HepG2 (cell line): ENCODE measurements at regions not wholly inside any gene's neighbourhood (a gene's known extent, or its start where the extent isn't known, plus 50 kb on each side); places are given as distances from the start of the nearest gene placed in this dataset.

Experiments used
- ATAC-seq: fragments of 200-7000 bp; cut with Tn5 transposase; 3 replicates; pipeline ENCODE4 v1.9.1; 2020; ENCODE audit warnings: mild to moderate bottlenecking, moderate library complexity
- BruUV-seq: library from RNA; stranded (reverse); fragments of 400-500 nt; replicated peaks from 2 replicates; lab custom pipeline; 2021; lab: Mats Ljungman, UMichigan
- CTCF ChIA-PET: fragments of 300-600 bp; formaldehyde crosslinking; extraction: SDS; loops from one replicate; lab custom pipeline; 2021; ENCODE audit warnings: low total read pairs, inconsistent platforms, low intra/inter-chr PET ratio; lab: Yijun Ruan, JAX
- POLR2A ChIA-PET: fragments of 350-600 bp; sonication (Branson Sonifier 250); formaldehyde crosslinking; loops from one replicate; lab custom pipeline; 2020; ENCODE audit warnings: antibody characterized with exemption, inconsistent platforms; lab: Yijun Ruan, JAX
- DNase-seq: peaks from one replicate; pipeline ENCODE4 v3.0.0-alpha.2; 2015; ENCODE audit warnings: low spot score
- FAIRE-seq: peaks from 3 replicates; lab custom pipeline; 2011; peaks lifted over from hg19 to GRCh38; lab: Jason Lieb, UNC
- H2AFZ ChIP-seq: one replicate; pipeline ENCODE4 v1.6.1; 2011; ENCODE audit warnings: low read length, inconsistent platforms
- H3K27ac ChIP-seq: fragments of 300-600 bp; 3 replicates; pipeline ENCODE4 v1.8.0; 2011; ENCODE audit warnings: mixed run types, mild to moderate bottlenecking, mixed read lengths, low read length, inconsistent platforms; ENCODE audit not compliant: insufficient read depth; ENCODE audit errors: extremely low read length
- H3K27me3 ChIP-seq, 2 experiments: fragments of 200-600 bp in 1 of 2; 2 replicates in 1 of 2; 3 replicates in 1 of 2; pipeline versions ENCODE4 v1.6.0 to v1.8.0; 2011; ENCODE audit warnings: low read length in 2 of 2, mild to moderate bottlenecking in 2 of 2, moderate library complexity in 2 of 2, inconsistent platforms in 1 of 2; ENCODE audit not compliant: insufficient read depth in 2 of 2, control insufficient read depth in 1 of 2
- H3K36me3 ChIP-seq, 2 experiments: fragments of 200-600 bp in 1 of 2; replicated peaks in 1 of 2; 2 replicates in 1 of 2; 3 replicates in 1 of 2; pipeline versions ENCODE4 v1.5.1 to v1.8.0; 2011; ENCODE audit warnings: low read length in 2 of 2, inconsistent platforms in 1 of 2; ENCODE audit not compliant: insufficient read depth in 2 of 2, control insufficient read depth in 1 of 2
- H3K4me1 ChIP-seq: 2 replicates; pipeline ENCODE4 v1.5.1; 2012; ENCODE audit warnings: low read length, inconsistent platforms; ENCODE audit not compliant: insufficient read depth
- H3K4me2 ChIP-seq: 2 replicates; pipeline ENCODE4 v1.6.0; 2011; ENCODE audit warnings: low read depth, low read length, inconsistent platforms
- H3K4me3 ChIP-seq, 3 experiments: fragments of 200-600 bp in 1 of 3; sonication (generic), shearing (Covaris generic) in 1 of 3; replicated peaks in 1 of 3; 2 replicates each; pipeline ENCODE4 v1.5.1; 2011 to 2016; ENCODE audit warnings: low read length in 3 of 3, inconsistent platforms in 2 of 3, low read depth in 2 of 3, mild to moderate bottlenecking in 2 of 3, control low read depth in 1 of 3, mixed read lengths in 1 of 3; ENCODE audit not compliant: insufficient read depth in 1 of 3
- H3K79me2 ChIP-seq: one replicate; pipeline ENCODE4 v1.6.1; 2011; ENCODE audit warnings: low read length, inconsistent platforms; ENCODE audit not compliant: insufficient read depth
- H3K9ac ChIP-seq: 2 replicates; pipeline ENCODE4 v1.6.0; 2011; ENCODE audit warnings: mild to moderate bottlenecking, low read depth, low read length, inconsistent platforms; ENCODE audit not compliant: insufficient read depth
- H3K9me3 ChIP-seq: 2 replicates; pipeline ENCODE4 v1.5.1; 2012; ENCODE audit warnings: mild to moderate bottlenecking, low read length
- H4K20me1 ChIP-seq: 2 replicates; pipeline ENCODE4 v1.6.0; 2011; ENCODE audit warnings: inconsistent platforms, mild to moderate bottlenecking, low read length, moderate library complexity; ENCODE audit not compliant: insufficient read depth
- EED ChIP-seq: sonication (generic); formaldehyde crosslinking; IDR thresholded peaks from 2 replicates; pipeline ENCODE4 v1.5.0; 2020; ENCODE audit warnings: mild to moderate bottlenecking, missing genetic modification reagents
- HDAC6 ChIP-seq: fragments of 200-600 bp; sonication (generic); IDR thresholded peaks from 2 replicates; pipeline ENCODE4 v1.7.0; 2017; ENCODE audit warnings: mild to moderate bottlenecking, antibody characterized with exemption, low read length, low read depth
- HNF1A ChIP-seq, 2 experiments: sonication (generic) in 1 of 2; formaldehyde crosslinking in 1 of 2; IDR thresholded peaks; 2 replicates each; pipeline versions ENCODE4 v1.4.0 to v1.6.1; 2016 to 2020; ENCODE audit warnings: borderline replicate concordance in 1 of 2, low read depth in 1 of 2, mild to moderate bottlenecking in 1 of 2, missing genetic modification reagents in 1 of 2
- KDM6A ChIP-seq: IDR thresholded peaks from 2 replicates; pipeline ENCODE4 v1.6.1; 2016; ENCODE audit warnings: low read depth
- MLX ChIP-seq: IDR thresholded peaks from 2 replicates; pipeline ENCODE4 v1.6.1; 2016
- MXI1 ChIP-seq: IDR thresholded peaks from 3 replicates; pipeline ENCODE4 v1.6.1; 2012; ENCODE audit warnings: low read depth, low read length, inconsistent platforms, borderline replicate concordance
- PCBP2 ChIP-seq: fragments of 200-400 bp; formaldehyde crosslinking; optimal IDR thresholded peaks from 2 replicates; pipeline ENCODE3; 2018; ENCODE audit warnings: low read length, low read depth; ENCODE audit not compliant: poor library complexity, severe bottlenecking
- SNAPC5 ChIP-seq: sonication (generic); formaldehyde crosslinking; IDR thresholded peaks from 2 replicates; pipeline ENCODE4 v1.8.1; 2023; ENCODE audit warnings: mild to moderate bottlenecking, missing genetic modification reagents, borderline replicate concordance
- ZNF496 ChIP-seq: sonication (generic); formaldehyde crosslinking; IDR thresholded peaks from 2 replicates; pipeline ENCODE4 v1.8.1; 2023; ENCODE audit warnings: mild to moderate bottlenecking, moderate library complexity, missing genetic modification reagents; ENCODE audit not compliant: insufficient replicate concordance
- ZNF501 ChIP-seq: sonication (generic); formaldehyde crosslinking; IDR thresholded peaks from 2 replicates; pipeline ENCODE4 v1.5.1; 2020; ENCODE audit warnings: mild to moderate bottlenecking, moderate library complexity, missing genetic modification reagents
- ZNF558 ChIP-seq: sonication (generic); formaldehyde crosslinking; IDR thresholded peaks from 2 replicates; pipeline ENCODE4 v1.9.0; 2022; ENCODE audit warnings: mild to moderate bottlenecking, missing genetic modification reagents, borderline replicate concordance
- ZNF672 ChIP-seq: sonication (generic); formaldehyde crosslinking; IDR thresholded peaks from 2 replicates; pipeline ENCODE4 v1.8.1; 2022; ENCODE audit warnings: missing genetic modification reagents
- ZNF75D ChIP-seq: sonication (generic); formaldehyde crosslinking; IDR thresholded peaks from 2 replicates; pipeline ENCODE4 v1.8.1; 2023; ENCODE audit warnings: missing genetic modification reagents, mild to moderate bottlenecking, borderline replicate concordance
- WGBS: methylation state at CpG from one replicate; pipeline ENCODE4 v1.1.6; 2017; ENCODE audit warnings: low lambda C conversion rate; 5-methylcytosine and 5-hydroxymethylcytosine counted together
- in situ Hi-C: cut with HindIII; loops from 2 replicates; pipeline ENCODE4 v1.10.0; 2017; ENCODE audit warnings: low pct_unique_long_range_greater_than_20kb; ENCODE audit not compliant: extremely low pct_ligation_motif_present
- intact Hi-C: fragments of 100-400 bp; cut with micrococcal nuclease; formaldehyde crosslinking; loops from one replicate; pipeline ENCODE4 v1.10.0; 2022; ENCODE audit not compliant: unreplicated experiment
- TF ChIP-seq, protein P1 (sequence below): sonication (generic); formaldehyde crosslinking; IDR thresholded peaks from 2 replicates; pipeline ENCODE4 v1.4.0; 2020; ENCODE audit warnings: missing genetic modification reagents
- TF ChIP-seq, protein P2 (sequence below): sonication (generic); formaldehyde crosslinking; IDR thresholded peaks from 2 replicates; pipeline ENCODE4 v1.4.0; 2020; ENCODE audit warnings: missing genetic modification reagents; ENCODE audit errors: not compliant biosample characterization
- TF ChIP-seq, protein P3 (sequence below): sonication (generic); formaldehyde crosslinking; IDR thresholded peaks from 2 replicates; pipeline ENCODE4 v1.5.0; 2020; ENCODE audit warnings: missing genetic modification reagents

DNA sequence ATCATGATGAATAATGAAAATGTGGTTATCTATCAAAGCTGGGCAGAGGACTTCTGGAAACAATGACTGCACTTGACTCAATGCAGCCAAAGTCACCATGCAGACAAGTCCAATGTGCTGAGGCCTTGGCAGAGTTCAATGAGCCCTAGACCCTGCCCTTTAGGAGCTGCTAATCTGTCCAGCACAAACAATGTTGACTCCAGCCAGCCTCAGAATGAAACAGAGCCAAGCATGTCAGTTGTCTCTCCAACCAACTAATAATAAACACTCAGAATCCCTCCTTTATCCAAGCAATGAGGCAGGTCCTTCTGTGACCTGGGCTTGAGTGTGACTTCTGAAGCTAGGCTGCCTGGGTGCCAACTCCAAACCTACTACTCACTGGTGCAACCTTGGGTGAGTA lies 270.6 kb downstream of the BCL11A start (continued):
- TF ChIP-seq PCBP2, result no peak
- TF ChIP-seq KDM6A, result no peak
- TF ChIP-seq MXI1, result no peak
- no peak for TF ChIP-seq ZNF496 (CRISPR knock-in tag)
- no peak for TF ChIP-seq HNF1A (IDR thresholded peaks at IDR 0.05; ENCODE audit: low read depth)
- no peak for TF ChIP-seq HNF1A (CRISPR knock-in tag; IDR thresholded peaks at IDR 0.05; ENCODE audit: borderline replicate concordance)
- TF ChIP-seq, protein P1, sequence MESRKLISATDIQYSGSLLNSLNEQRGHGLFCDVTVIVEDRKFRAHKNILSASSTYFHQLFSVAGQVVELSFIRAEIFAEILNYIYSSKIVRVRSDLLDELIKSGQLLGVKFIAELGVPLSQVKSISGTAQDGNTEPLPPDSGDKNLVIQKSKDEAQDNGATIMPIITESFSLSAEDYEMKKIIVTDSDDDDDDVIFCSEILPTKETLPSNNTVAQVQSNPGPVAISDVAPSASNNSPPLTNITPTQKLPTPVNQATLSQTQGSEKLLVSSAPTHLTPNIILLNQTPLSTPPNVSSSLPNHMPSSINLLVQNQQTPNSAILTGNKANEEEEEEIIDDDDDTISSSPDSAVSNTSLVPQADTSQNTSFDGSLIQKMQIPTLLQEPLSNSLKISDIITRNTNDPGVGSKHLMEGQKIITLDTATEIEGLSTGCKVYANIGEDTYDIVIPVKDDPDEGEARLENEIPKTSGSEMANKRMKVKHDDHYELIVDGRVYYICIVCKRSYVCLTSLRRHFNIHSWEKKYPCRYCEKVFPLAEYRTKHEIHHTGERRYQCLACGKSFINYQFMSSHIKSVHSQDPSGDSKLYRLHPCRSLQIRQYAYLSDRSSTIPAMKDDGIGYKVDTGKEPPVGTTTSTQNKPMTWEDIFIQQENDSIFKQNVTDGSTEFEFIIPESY (CRISPR knock-in tag), result no peak
- no peak for TF ChIP-seq ZNF558 (CRISPR knock-in tag)

GRCh38 chr2:60281730-60282129 lies 271.7 kb downstream of the BCL11A start:
- CTCF ChIA-PET, result no interaction called here
- no peaks in the 10 kb centered on the region for H3K4me1 ChIP-seq
- no peaks in the 10 kb centered on the region for H3K9me3 ChIP-seq
- no peak overlapping the region for H3K27ac ChIP-seq
- no peaks in the 10 kb centered on the region for H3K79me2 ChIP-seq
- H2AFZ ChIP-seq, result no peak overlapping the region
- no peak for DNase-seq
- H4K20me1 ChIP-seq, result no peaks in the 10 kb centered on the region
- ATAC-seq, result no peak
- intact Hi-C loops (no loop called here), in situ Hi-C loops (no loop called here)
- WGBS, result 38% methylated on average over 5 of the region's 5 CpGs
- H3K27me3 ChIP-seq, result no peaks in the 10 kb centered on the region
- H3K4me2 ChIP-seq, result no peak overlapping the region
- no peak overlapping the region for H3K9ac ChIP-seq
- H3K36me3 ChIP-seq, result no peaks in the 10 kb centered on the region
- POLR2A ChIA-PET, result no interaction called here
- FAIRE-seq, result no peak
- BruUV-seq, result no TSS peak
- no peak overlapping the region for H3K4me3 ChIP-seq
- TF ChIP-seq ZNF501 (CRISPR knock-in tag), result no peak
- no peak for TF ChIP-seq MLX (CRISPR knock-in tag)
- TF ChIP-seq ZNF672, result no peak
- no peak for TF ChIP-seq HDAC6
- TF ChIP-seq, protein P2, sequence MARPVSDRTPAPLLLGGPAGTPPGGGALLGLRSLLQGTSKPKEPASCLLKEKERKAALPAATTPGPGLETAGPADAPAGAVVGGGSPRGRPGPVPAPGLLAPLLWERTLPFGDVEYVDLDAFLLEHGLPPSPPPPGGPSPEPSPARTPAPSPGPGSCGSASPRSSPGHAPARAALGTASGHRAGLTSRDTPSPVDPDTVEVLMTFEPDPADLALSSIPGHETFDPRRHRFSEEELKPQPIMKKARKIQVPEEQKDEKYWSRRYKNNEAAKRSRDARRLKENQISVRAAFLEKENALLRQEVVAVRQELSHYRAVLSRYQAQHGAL (CRISPR knock-in tag), result no peak
- no peak for TF ChIP-seq ZNF75D
- TF ChIP-seq, protein P3, sequence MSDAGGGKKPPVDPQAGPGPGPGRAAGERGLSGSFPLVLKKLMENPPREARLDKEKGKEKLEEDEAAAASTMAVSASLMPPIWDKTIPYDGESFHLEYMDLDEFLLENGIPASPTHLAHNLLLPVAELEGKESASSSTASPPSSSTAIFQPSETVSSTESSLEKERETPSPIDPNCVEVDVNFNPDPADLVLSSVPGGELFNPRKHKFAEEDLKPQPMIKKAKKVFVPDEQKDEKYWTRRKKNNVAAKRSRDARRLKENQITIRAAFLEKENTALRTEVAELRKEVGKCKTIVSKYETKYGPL (CRISPR knock-in tag), result no peak
- no peak for TF ChIP-seq EED (CRISPR knock-in tag)
- TF ChIP-seq SNAPC5 (CRISPR knock-in tag), result no peak
